Brain microvascular endothelial cell (primary cell): ENCODE measurements at regions not wholly inside any gene's neighbourhood (a gene's known extent, or its start where the extent isn't known, plus 50 kb on each side); places are given as distances from the start of the nearest gene placed in this dataset.
"Not testable (repeated sequence)": the region's sequence is repeated elsewhere in the genome, so short reads cannot be mapped to it uniquely, and the experiment has no call there.

Experiments used
- DNase-seq: peaks from one replicate; pipeline ENCODE4 v3.0.0-alpha.2; 2020
- H3K27ac ChIP-seq: fragments of 250-450 bp; sonication (Bioruptor Pico); 2 replicates; pipeline ENCODE4 v1.5.1; 2020; ENCODE audit warnings: mild to moderate bottlenecking, moderate library complexity
- H3K27me3 ChIP-seq: fragments of 250-450 bp; sonication (Bioruptor Pico); replicated peaks from 2 replicates; pipeline ENCODE4 v1.5.1; 2020; ENCODE audit warnings: mild to moderate bottlenecking
- H3K36me3 ChIP-seq: fragments of 250-450 bp; sonication (Bioruptor Pico); replicated peaks from 2 replicates; pipeline ENCODE4 v1.5.1; 2020; ENCODE audit warnings: mild to moderate bottlenecking
- H3K4me3 ChIP-seq: 2 replicates; pipeline ENCODE4 v1.5.1; 2011; ENCODE audit warnings: low read depth, mild to moderate bottlenecking, control low read depth, low read length, moderate library complexity
- CTCF ChIP-seq: IDR thresholded peaks from 2 replicates; pipeline ENCODE4 v1.5.1; 2011; ENCODE audit warnings: low read depth, mild to moderate bottlenecking, moderate library complexity, low read length, control low read depth, inconsistent platforms; ENCODE audit errors: missing control alignments
- in situ Hi-C: cut with HindIII; loops from 2 replicates; pipeline ENCODE4 v1.10.0; 2017; ENCODE audit warnings: low sequenced_read_pairs, low pct_ligation_motif_present

- Histone ChIP-seq H3K27me3 (no peaks in the 10 kb centered on the region), H3K27ac (no peak overlapping the region), H3K36me3 (no peaks in the 10 kb centered on the region), H3K4me3 (no peak overlapping the region)
- TF ChIP-seq CTCF = no peak
- DNase-seq = no peak
- in situ Hi-C loops = no loop called here
Observed at GRCh38 chr16:16578701-16579100, 199.8 kb downstream of the NPIPA7 start.

DNA sequence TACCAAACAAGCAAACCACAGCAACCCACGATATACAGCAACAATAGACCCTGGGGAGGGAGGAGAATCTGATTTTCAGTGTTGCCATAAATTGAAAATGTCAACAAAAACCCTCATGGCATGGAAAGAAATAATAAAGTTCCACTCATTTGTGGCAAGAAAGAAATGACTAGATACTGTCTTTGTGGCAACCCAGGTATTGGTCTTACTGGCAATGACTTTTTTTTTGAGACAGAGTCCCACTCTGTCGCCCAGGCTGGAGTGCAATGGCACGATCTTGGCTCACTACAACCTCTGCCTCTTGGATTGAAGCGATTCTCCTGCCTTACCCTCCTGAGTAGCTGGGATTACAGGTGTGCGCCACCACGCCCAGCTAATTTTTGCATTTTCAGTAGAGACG, 204.0 kb downstream of the NPIPA7 start:
- in situ Hi-C loops, H3K36me3 ChIP-seq, H3K4me3 ChIP-seq, H3K27me3 ChIP-seq, H3K27ac ChIP-seq, DNase-seq: not testable (repeated sequence)

- H3K27ac ChIP-seq, in situ Hi-C loops, H3K27me3 ChIP-seq, H3K36me3 ChIP-seq, DNase-seq, H3K4me3 ChIP-seq: not testable (repeated sequence)
Observed at GRCh38 chr16:16586073-16586651, 207.2 kb downstream of the NPIPA7 start.

GRCh38 chr16:16586969-16587368, 208.0 kb downstream of the NPIPA7 start:
- DNase-seq, H3K4me3 ChIP-seq, in situ Hi-C loops, H3K27me3 ChIP-seq, H3K27ac ChIP-seq, H3K36me3 ChIP-seq: not testable (repeated sequence)

DNA sequence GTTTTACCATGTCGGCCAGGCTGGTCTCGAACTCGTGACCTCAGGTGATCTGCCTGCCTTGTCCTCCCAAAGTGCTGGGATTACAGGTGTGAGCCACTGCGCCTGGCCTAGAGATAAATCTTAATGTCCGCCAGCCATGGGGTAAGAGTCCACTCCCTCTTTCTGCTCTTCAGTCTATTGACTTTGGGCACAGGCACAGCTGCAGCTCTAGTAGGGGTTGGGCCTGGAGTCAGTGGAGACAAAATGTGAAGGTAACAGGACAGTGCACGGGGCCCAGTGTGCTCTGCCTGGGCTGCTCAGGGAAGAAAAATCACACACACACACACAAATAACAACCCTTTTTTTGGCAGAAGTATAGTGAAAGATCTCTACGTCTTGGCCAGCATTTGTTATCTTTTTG, 209.5 kb downstream of the NPIPA7 start:
- H3K4me3 ChIP-seq, DNase-seq, in situ Hi-C loops, H3K27ac ChIP-seq, H3K36me3 ChIP-seq, H3K27me3 ChIP-seq: not testable (repeated sequence)

GRCh38 chr16:16590654-16591318, 211.8 kb downstream of the NPIPA7 start:
- H3K27ac ChIP-seq, in situ Hi-C loops: not testable (repeated sequence)

DNA sequence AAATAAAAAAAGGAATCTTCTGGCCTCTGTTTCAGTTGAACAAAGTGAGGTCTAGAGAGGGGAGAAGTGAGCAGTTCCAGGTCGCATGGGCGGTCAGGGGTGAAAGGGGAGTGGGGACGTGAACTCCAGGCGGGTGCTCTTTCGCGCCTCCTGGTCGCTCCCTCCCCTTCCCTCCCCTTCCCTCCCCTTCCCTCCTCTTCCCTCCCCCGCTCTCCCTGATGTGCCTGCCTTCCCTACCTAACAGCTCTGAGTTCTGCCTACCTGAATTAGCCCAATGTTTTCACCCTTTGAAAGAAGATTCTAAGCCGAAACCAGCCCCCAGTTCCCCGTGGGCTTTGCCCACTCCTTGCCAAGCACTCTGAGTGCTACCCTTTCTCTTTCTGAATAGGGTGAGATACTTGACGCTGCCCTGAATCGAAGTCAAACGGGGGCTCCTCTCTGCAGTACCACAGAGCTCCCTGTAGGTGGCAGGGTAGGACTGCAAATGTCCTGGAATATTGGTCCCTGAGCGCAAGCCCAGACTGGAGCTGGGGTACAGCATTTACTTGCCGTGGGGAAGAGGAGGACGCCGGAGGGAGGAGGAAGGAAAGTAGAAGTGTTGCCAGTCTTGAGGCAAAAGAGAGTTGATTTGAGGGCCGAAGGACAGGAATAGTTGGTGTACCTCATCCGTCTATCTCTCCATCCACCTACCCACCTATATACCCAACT, 214.4 kb downstream of the NPIPA7 start:
- peak; percentile 57 for TF ChIP-seq CTCF
- in situ Hi-C loops, H3K27ac ChIP-seq, H3K27me3 ChIP-seq, H3K4me3 ChIP-seq, H3K36me3 ChIP-seq: not testable (repeated sequence)
- DNase-seq = peak; percentile 48

More at GRCh38 chr16:16590654-16591318, 211.8 kb downstream of the NPIPA7 start:
- H3K36me3 ChIP-seq, H3K4me3 ChIP-seq, H3K27me3 ChIP-seq, DNase-seq: not testable (repeated sequence)

DNA sequence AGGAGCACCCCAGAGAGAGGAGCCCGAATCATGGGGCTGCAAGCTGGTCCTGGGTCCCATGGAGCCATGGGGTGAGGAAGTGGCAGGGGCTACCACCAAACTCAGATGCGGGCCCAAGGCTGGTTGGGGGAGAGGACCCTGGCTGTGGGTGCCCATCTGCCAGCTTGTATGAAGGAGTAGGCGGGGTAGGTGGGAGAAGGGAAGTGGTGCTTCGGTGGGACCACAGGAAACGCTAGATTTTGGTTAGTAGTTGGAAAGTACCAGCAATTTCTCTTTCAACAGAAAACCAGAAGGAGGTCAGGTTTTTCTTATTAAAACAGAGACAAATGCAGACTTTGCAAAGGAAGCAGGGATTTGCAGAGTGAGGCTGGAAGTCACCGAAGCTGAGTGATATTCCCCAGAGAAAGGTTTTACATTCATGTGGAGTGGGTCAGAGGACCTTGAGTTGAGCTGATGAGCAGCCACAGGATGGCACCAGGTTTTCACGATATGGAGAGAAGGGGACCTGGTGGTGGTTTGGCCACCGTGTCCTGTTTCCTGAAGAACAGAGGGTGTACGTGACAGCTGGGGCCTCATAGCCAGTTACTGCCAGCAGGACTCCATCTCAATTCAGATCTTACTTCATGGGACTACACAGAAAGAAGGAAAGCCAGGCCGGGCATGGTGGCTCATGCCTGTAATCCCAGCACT, 216.2 kb downstream of the NPIPA7 start:
- DNase-seq, H3K4me3 ChIP-seq, H3K27ac ChIP-seq, H3K36me3 ChIP-seq, H3K27me3 ChIP-seq, in situ Hi-C loops: not testable (repeated sequence)

DNA sequence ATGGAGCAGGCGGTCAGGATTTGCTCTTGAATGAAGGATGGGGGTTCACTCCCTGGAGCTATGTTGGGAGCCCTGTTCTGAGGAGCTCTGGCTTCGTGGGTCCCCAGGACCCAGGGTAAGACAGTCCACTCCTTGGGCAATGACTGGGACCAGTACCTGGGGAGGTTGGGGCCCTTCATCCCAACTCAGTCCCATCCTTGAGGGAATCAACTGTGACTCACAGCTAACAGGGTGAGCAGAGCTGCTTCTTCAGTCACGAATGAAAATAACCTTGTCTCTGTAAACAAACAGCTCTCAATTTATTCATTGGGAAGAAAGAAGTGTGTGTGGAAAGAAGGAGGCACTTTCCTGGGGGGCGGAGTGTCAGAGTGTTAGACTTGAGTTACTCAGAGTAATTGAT, 222.3 kb downstream of the NPIPA7 start:
- H3K27me3 ChIP-seq, H3K4me3 ChIP-seq, DNase-seq, H3K27ac ChIP-seq, H3K36me3 ChIP-seq, in situ Hi-C loops: not testable (repeated sequence)

DNA sequence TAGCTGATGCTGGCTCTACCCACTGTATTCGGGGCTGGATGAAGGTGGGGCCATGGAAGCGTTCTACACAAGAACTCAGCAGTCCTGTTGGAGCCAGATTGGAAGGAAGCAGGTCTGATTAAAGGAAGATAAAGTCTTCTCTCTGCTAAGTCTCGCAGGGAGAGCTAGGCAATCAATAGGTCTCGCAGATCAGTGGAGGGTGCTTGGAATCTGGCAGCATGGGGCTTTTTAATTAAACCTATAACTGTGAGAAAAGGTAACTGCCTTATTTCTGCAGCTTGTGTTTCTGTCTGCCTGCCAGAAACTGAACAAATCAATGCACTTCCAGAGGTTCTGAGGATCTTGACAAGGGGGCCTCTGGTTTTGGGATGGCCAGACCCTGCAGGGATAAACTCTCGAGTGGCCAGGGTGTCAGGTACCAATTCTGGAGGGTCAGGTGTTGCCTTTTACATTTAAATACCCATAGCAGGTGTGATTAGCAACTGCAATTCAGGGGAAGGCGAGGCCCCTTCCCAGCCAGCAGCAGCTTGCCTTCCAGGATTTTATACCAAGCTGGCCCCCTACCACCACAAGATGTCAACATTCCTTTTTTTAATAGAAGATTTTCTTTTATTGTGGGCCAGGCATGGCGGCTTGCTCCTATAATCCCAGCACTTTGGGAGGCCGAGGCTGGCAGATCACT, 228.6 kb downstream of the NPIPA7 start:
- DNase-seq, H3K36me3 ChIP-seq, H3K27ac ChIP-seq, H3K4me3 ChIP-seq, H3K27me3 ChIP-seq, in situ Hi-C loops: not testable (repeated sequence)

DNA sequence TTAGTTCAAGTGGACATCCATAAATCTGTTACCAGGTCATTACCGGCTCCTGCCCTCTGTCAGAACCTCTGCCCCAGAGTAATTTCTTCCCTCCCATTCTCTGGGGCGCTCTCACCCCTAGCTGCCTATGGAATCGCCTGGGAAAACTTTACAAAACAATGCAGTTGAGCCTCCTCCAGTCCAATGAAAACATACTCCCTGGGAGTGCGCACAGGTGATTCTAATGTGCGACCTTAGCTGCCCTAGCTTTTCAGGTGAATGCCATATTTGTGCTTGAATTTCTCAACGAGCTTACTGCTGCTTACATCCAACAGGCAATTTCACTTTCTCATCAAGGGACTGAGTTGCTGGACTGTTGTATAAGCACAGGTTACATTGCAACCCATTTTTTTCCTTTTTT, 230.7 kb downstream of the NPIPA7 start:
- DNase-seq, H3K27me3 ChIP-seq, H3K36me3 ChIP-seq, H3K27ac ChIP-seq, in situ Hi-C loops, H3K4me3 ChIP-seq: not testable (repeated sequence)
